ENCODE measurements at regions not wholly inside any gene's neighbourhood (a gene's known extent, or its start where the extent isn't known, plus 50 kb on each side); places are given as distances from the start of the nearest gene placed in this dataset.
A peak's percentile ranks its signal among the peaks of the same experiment; 100 is the strongest.

DNA sequence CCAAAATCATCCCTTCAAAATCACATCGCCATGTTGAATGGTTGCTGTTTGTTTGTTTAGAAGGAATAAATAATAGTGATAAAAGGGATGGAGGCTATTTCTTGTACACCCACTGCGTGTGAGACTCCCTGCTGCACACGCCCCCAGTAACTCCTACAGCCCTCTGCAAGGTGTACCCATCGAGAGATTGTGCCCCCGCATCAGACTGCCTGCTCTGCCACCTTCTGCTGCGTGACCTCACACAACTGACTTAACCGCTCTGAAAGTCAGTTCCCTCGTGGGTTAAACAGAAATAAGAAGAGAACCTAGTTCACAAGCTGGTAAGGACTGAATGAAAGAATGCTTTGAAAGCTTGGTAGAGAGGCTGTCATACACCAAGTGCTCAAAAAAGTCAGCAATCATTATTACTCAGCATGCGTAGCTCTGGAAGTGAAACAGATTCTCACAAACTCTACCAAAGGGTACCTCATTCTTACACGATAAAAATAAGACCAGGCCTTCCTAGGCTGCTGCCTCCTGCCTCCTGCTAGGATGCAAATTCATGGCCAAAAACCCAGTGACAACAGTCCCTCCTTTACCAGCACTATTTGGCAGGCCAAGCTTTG is 147.1 kb downstream of the CPEB2 start:
- 73 to 83% methylated on average over 10 of the region's 10 CpGs for WGBS, 2 donors
- ATAC-seq (ENCODE audit: insufficient read depth, low FRiP score), result no peak
- Histone ChIP-seq H3K4me1 (ENCODE audit: control insufficient read depth in 5 of 5, insufficient read depth in 5 of 5, low read length in 5 of 5) (peaks cover 0 to 9% (median 7%) of the 10 kb centered on the region in 5 donors), H3K9ac (ENCODE audit: insufficient read depth in 1 of 2, low read length in 2 of 2) (no peak overlapping the region), H3K4me3 (no peak overlapping the region), H3K9me3 (ENCODE audit: control insufficient read depth in 4 of 4, insufficient read depth in 3 of 4, low read length in 3 of 4) (no peaks in the 10 kb centered on the region), H3K27me3 (ENCODE audit: control insufficient read depth in 3 of 3, insufficient read depth in 3 of 3, low read length in 2 of 3) (no peaks in the 10 kb centered on the region), H3K36me3 (ENCODE audit: control insufficient read depth in 4 of 4, insufficient read depth in 4 of 4, low read length in 4 of 4) (no peaks in the 10 kb centered on the region), H3K27ac (ENCODE audit: low read depth in 1 of 2, low read length in 1 of 2) (peak overlapping the region in 1 of 2 donors; percentile 15)
- peak in 1 of 3 donors; percentile 7 for DNase-seq
- TF ChIP-seq, protein P1, sequence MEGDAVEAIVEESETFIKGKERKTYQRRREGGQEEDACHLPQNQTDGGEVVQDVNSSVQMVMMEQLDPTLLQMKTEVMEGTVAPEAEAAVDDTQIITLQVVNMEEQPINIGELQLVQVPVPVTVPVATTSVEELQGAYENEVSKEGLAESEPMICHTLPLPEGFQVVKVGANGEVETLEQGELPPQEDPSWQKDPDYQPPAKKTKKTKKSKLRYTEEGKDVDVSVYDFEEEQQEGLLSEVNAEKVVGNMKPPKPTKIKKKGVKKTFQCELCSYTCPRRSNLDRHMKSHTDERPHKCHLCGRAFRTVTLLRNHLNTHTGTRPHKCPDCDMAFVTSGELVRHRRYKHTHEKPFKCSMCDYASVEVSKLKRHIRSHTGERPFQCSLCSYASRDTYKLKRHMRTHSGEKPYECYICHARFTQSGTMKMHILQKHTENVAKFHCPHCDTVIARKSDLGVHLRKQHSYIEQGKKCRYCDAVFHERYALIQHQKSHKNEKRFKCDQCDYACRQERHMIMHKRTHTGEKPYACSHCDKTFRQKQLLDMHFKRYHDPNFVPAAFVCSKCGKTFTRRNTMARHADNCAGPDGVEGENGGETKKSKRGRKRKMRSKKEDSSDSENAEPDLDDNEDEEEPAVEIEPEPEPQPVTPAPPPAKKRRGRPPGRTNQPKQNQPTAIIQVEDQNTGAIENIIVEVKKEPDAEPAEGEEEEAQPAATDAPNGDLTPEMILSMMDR (IDR thresholded peaks at IDR 0.05; ENCODE audit: control extremely low read depth, extremely low read depth), result no peak

DNA sequence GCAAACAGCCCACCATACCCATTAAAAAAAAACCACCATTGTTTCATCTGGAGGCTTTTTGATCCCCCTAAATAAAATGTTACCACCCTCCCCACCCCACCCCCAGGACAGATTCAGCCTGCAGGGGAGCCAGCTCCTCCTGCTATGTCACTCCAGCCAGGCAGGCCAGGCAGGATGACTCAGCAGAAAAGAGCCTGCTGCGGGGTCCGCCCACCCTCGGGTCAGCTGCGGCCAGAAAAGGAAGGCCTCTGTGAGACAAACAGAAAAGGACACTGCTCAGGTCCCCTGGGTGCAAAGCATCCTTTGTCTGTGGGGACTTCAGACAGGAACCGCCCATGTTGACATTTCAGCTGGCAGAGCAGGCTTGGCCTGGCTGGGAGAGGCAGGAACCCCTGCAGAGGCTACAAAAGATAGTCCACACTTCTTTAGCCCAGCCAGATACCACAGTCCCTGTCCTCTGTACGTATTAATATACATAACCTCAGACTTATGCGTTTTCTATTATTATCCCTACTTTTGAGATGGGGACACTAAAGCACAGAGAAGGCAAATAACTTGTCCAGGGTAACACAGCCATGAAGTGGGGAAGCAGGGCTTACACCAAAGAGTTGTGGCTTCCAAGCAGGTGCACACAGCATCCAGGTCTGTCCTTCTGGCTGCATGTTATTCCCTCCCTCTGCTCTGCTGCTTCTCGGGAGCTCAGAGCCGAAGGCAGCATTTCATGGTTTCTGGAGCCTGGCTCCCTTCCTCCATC is 147.7 kb downstream of the CPEB2 start:
- Histone ChIP-seq H3K9me3 (ENCODE audit: control insufficient read depth in 4 of 4, insufficient read depth in 3 of 4, low read length in 3 of 4) (no peaks in the 10 kb centered on the region), H3K27me3 (ENCODE audit: control insufficient read depth in 3 of 3, insufficient read depth in 3 of 3, low read length in 2 of 3) (no peaks in the 10 kb centered on the region), H3K4me1 (ENCODE audit: control insufficient read depth in 5 of 5, insufficient read depth in 5 of 5, low read length in 5 of 5) (peaks cover 0 to 8% (median 5%) of the 10 kb centered on the region in 5 donors), H3K36me3 (ENCODE audit: control insufficient read depth in 4 of 4, insufficient read depth in 4 of 4, low read length in 4 of 4) (no peaks in the 10 kb centered on the region), H3K9ac (ENCODE audit: insufficient read depth in 1 of 2, low read length in 2 of 2) (no peak overlapping the region), H3K4me3 (no peak overlapping the region), H3K27ac (ENCODE audit: low read depth in 1 of 2, low read length in 1 of 2) (peak overlapping the region in 1 of 2 donors; percentile 15)
- DNase-seq (peak; percentile 48 to 66 (median 64)), ATAC-seq (ENCODE audit: insufficient read depth, low FRiP score) (peak; percentile 86)
- 38 to 41% methylated on average over 9 of the region's 9 CpGs for WGBS, 2 donors
- TF ChIP-seq, protein P1 (IDR thresholded peaks at IDR 0.05; ENCODE audit: control extremely low read depth, extremely low read depth), result no peak

DNA sequence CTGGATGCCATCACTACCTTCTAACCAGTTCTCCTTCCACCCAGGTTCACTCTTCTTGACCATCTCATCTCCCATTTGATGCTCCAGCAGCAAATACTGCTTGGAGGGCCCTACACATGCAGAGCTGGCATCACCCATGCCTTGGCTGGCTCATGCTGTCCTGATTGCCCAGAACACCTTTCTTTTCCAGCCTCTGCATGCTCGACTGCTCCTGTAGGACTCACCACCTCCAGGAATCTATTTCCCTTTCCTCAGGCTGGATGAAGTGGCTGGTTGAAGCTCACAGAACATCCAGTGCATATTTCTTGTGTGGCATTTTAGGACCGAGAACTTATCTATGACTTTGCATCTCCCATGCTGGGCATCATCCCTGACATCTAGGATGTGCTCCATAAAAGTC is 148.3 kb downstream of the CPEB2 start:
- TF ChIP-seq, protein P1 (IDR thresholded peaks at IDR 0.05; ENCODE audit: control extremely low read depth, extremely low read depth), result no peak
- 87 to 93% methylated on average over 2 of the region's 2 CpGs for WGBS, 2 donors
- no peaks in the 10 kb centered on the region for H3K36me3 ChIP-seq (ENCODE audit: control insufficient read depth in 4 of 4, insufficient read depth in 4 of 4, low read length in 4 of 4)

More for the DNA sequence above, 148.3 kb downstream of the CPEB2 start:
- Histone ChIP-seq H3K4me1 (ENCODE audit: control insufficient read depth in 5 of 5, insufficient read depth in 5 of 5, low read length in 5 of 5) (peaks cover 0 to 8% (median 5%) of the 10 kb centered on the region in 5 donors), H3K9ac (ENCODE audit: insufficient read depth in 1 of 2, low read length in 2 of 2) (no peak overlapping the region), H3K9me3 (ENCODE audit: control insufficient read depth in 4 of 4, insufficient read depth in 3 of 4, low read length in 3 of 4) (no peaks in the 10 kb centered on the region), H3K27ac (ENCODE audit: low read depth in 1 of 2, low read length in 1 of 2) (no peak overlapping the region), H3K4me3 (no peak overlapping the region), H3K27me3 (ENCODE audit: control insufficient read depth in 3 of 3, insufficient read depth in 3 of 3, low read length in 2 of 3) (no peaks in the 10 kb centered on the region)
- no peak for ATAC-seq (ENCODE audit: insufficient read depth, low FRiP score)
- DNase-seq, result no peak

Measured in lung (tissue), 11 donors.